HL-60 (cell line): ENCODE measurements at regions not wholly inside any gene's neighbourhood (a gene's known extent, or its start where the extent isn't known, plus 50 kb on each side); places are given as distances from the start of the nearest gene placed in this dataset.

Source experiments
- DNase-seq, 2 experiments: peaks; one replicate each; pipeline ENCODE4 v3.0.0-alpha.2; 2010 to 2020; ENCODE audit warnings: low read depth in 1 of 2, low spot score in 1 of 2
- H3K27ac ChIP-seq: fragments of 250-450 bp; sonication (Bioruptor Pico); replicated peaks from 2 replicates; pipeline ENCODE4 v1.5.1; 2020; ENCODE audit warnings: mild to moderate bottlenecking, moderate library complexity
- H3K27me3 ChIP-seq: fragments of 250-450 bp; sonication (Bioruptor Pico); 2 replicates; pipeline ENCODE4 v1.5.1; 2021; ENCODE audit warnings: mild to moderate bottlenecking, moderate library complexity; ENCODE audit not compliant: insufficient read depth, poor library complexity, severe bottlenecking
- H3K4me3 ChIP-seq: replicated peaks from 2 replicates; pipeline ENCODE4 v1.5.1; 2011; ENCODE audit warnings: mild to moderate bottlenecking, control low read depth, low read length; ENCODE audit not compliant: insufficient read depth
- GABPA ChIP-seq: IDR thresholded peaks from 2 replicates; pipeline ENCODE4 v1.6.1; 2012; ENCODE audit warnings: low read depth
- POLR2AphosphoS5 ChIP-seq: IDR thresholded peaks from 2 replicates; pipeline ENCODE4 v1.6.1; 2012; ENCODE audit warnings: low read depth
- SPI1 ChIP-seq: IDR thresholded peaks from 2 replicates; pipeline ENCODE4 v1.6.1; 2012; ENCODE audit warnings: low read depth, mild to moderate bottlenecking, borderline replicate concordance
- TF ChIP-seq, protein P1 (sequence below): IDR thresholded peaks from 2 replicates; pipeline ENCODE4 v1.6.1; 2012; ENCODE audit warnings: low read depth; ENCODE audit not compliant: insufficient replicate concordance
- TF ChIP-seq, protein P2 (sequence below): IDR thresholded peaks from one replicate; pipeline ENCODE4 v1.5.1; 2011; ENCODE audit warnings: low read length, control low read depth, inconsistent platforms; ENCODE audit not compliant: insufficient read depth

- TF ChIP-seq, protein P1, sequence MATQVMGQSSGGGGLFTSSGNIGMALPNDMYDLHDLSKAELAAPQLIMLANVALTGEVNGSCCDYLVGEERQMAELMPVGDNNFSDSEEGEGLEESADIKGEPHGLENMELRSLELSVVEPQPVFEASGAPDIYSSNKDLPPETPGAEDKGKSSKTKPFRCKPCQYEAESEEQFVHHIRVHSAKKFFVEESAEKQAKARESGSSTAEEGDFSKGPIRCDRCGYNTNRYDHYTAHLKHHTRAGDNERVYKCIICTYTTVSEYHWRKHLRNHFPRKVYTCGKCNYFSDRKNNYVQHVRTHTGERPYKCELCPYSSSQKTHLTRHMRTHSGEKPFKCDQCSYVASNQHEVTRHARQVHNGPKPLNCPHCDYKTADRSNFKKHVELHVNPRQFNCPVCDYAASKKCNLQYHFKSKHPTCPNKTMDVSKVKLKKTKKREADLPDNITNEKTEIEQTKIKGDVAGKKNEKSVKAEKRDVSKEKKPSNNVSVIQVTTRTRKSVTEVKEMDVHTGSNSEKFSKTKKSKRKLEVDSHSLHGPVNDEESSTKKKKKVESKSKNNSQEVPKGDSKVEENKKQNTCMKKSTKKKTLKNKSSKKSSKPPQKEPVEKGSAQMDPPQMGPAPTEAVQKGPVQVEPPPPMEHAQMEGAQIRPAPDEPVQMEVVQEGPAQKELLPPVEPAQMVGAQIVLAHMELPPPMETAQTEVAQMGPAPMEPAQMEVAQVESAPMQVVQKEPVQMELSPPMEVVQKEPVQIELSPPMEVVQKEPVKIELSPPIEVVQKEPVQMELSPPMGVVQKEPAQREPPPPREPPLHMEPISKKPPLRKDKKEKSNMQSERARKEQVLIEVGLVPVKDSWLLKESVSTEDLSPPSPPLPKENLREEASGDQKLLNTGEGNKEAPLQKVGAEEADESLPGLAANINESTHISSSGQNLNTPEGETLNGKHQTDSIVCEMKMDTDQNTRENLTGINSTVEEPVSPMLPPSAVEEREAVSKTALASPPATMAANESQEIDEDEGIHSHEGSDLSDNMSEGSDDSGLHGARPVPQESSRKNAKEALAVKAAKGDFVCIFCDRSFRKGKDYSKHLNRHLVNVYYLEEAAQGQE = no peak
- TF ChIP-seq GABPA (no peak), POLR2AphosphoS5 (no peak), SPI1 (no peak)
- TF ChIP-seq, protein P2, sequence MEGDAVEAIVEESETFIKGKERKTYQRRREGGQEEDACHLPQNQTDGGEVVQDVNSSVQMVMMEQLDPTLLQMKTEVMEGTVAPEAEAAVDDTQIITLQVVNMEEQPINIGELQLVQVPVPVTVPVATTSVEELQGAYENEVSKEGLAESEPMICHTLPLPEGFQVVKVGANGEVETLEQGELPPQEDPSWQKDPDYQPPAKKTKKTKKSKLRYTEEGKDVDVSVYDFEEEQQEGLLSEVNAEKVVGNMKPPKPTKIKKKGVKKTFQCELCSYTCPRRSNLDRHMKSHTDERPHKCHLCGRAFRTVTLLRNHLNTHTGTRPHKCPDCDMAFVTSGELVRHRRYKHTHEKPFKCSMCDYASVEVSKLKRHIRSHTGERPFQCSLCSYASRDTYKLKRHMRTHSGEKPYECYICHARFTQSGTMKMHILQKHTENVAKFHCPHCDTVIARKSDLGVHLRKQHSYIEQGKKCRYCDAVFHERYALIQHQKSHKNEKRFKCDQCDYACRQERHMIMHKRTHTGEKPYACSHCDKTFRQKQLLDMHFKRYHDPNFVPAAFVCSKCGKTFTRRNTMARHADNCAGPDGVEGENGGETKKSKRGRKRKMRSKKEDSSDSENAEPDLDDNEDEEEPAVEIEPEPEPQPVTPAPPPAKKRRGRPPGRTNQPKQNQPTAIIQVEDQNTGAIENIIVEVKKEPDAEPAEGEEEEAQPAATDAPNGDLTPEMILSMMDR = no peak
- Histone ChIP-seq H3K27me3 (no peaks in the 10 kb centered on the region), H3K27ac (no peak overlapping the region), H3K4me3 (no peak overlapping the region)
- DNase-seq = no peak
Measured at GRCh38 chr13:86757236-86757978, 913.8 kb upstream of the SLITRK5 start.

DNA sequence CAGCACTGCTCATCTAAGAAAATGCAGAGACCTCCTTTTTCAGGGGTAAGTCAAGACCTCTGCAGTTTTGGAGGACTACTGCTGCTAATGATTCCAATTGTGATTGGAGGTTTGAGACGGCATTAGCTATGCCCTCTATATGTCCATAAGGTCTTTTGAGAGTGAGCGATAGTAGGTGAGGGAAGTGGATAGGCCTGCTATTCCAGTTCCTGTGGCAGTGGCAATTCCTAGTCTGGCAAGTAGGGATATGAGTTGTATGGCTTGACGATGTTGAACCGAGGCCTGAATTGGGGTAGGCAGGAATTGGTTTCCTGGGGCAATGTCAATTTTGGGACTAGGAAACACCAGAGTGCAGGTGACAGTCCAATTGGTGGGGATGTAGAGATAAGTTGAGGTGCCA is 913.1 kb upstream of the SLITRK5 start:
- TF ChIP-seq, protein P2 = no peak
- no peak for TF ChIP-seq SPI1
- no peak for TF ChIP-seq GABPA
- TF ChIP-seq POLR2AphosphoS5 = no peak
- TF ChIP-seq, protein P1 = no peak
- Histone ChIP-seq H3K27ac (no peak overlapping the region), H3K27me3 (no peaks in the 10 kb centered on the region), H3K4me3 (no peak overlapping the region)
- DNase-seq = no peak

GRCh38 chr13:86760620-86761019 is 910.6 kb upstream of the SLITRK5 start:
- H3K27ac ChIP-seq = no peak overlapping the region
- no peaks in the 10 kb centered on the region for H3K27me3 ChIP-seq
- TF ChIP-seq GABPA (no peak), SPI1 (no peak), POLR2AphosphoS5 (no peak)
- TF ChIP-seq, protein P1 = no peak
- TF ChIP-seq, protein P2 = no peak
- DNase-seq = no peak
- H3K4me3 ChIP-seq = no peak overlapping the region
